Occipital lobe (tissue), 1 donor: ENCODE measurements at regions not wholly inside any gene's neighbourhood (a gene's known extent, or its start where the extent isn't known, plus 50 kb on each side); places are given as distances from the start of the nearest gene placed in this dataset.

Source experiments
- DNase-seq: peaks from one replicate; lab custom pipeline; 2025; lab: John Stamatoyannopoulos, UW

DNA sequence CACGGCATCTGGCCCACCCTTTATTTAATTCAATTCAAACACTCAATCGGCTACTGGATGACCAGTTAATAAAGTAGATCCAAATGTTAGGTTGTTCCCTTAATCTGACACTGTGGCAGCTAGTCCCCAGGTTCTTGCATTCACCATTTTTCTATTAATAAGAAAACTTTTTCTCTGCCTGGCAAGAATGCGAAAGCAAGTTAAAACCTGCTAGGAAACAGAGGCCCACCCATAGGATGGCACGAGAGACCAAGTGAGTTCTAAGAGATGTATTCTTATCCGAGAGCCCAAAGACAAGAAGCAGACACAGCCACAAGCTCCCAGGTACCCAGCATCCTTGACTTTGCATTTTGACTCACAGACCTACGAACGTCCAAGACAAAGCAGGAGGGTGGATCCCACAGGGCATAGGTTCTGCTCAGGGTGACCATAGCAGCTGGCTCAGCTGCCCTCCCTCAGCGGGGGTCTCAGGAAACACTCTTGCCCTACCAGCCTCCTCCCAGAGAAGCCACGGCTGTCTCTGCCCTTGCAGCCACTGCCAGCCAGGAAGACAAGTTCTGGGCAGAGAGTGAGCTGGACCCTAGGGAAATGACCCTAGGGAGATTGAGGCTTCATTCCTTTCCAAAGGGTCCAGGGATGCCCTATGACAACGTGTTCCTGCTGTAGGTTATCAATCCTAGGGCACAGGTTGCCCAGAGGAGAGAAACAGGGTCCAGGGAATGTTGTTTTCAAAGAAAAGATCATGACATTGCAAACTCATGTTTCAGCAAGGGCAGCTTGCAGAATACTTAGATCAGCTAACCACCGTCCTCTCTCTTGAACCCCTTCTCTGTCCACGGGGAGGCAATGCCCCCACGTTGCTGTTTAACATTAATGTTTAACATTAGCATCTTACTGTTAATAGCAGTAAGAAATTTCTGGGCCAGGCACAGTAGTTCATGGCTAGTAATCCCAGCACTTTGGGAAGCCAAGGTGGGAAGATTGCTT lies 147.2 kb upstream of the ZNF507 start:
- DNase-seq, result no peak

DNA sequence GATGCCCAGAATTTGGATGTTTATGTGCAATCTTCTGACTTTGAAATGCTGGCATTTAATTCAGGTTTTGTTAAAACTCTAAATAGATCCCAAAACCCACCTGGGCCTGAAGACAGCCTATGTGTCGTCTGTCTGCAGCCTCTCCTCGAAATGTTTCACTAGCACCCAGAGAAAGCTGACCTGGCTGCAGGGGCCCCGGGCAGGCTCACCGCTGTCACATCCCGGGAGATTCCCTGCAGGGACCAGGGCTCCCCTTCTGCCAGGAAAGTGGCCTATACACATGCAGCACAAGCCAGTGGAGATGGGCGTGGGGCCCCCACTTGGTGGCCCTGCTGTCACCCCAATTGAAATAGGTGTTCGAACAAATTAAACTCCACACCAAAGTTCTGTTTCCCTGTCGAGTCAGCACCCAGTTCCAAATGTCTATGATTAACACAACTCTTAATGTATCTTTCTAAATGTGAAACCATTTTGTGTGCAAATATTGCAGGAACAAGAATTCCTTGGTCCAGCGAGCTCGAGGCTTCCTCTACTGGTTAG lies 145.8 kb upstream of the ZNF507 start:
- DNase-seq, result no peak

DNA sequence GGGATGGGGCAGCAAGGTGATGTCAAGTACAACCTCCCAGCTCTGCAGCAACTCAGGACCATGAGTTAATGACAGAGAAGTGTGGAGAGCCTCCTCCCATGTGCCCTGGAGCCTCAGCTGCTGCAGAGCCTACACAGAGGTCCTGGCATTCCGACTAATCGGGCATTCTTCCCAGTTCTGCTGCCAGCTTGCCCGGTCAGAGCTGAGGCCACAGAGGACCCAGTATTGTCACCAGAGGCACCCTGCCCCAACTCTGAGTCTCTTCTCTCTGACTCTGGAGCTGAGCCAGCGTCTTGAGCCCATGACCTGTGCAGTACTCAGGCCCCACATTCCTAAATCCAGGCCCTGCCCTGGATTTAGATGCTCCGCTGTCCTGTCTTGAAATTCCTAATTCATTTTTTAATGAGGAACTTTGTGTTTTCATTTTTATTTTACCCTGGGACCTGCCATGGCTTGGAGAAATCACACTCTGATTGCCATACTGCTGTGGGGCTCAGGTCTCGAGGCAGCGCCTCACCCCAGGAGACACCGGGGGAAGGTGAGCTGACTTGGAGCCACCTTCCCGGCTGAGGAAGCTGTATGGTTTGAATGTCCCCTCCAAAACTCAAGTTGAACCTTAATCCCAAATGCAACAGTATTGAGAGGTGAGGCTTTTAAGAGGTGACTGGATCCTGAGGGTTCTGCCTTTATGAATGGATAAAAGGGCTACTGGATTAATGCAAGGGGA lies 144.9 kb upstream of the ZNF507 start:
- no peak for DNase-seq

DNA sequence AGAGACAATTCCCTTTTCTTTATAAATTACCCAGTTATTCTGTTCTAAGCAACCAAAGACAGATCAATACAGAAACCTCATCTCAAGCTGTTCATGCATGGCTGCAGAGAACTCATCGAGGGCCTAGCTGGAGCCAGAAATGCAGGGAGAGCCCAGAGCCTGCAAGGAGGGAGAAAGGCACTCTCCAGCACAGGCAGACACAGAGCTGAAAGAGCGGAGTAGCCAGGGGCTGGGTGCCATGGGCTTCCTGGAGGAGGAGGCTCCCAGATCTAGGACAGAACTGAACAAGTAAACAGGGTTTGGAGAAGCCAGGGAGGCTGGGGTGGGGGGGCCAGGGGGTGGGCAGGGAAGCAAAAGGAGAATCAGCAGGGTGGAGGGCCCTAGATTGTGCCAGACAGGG lies 144.2 kb upstream of the ZNF507 start:
- no peak for DNase-seq

DNA sequence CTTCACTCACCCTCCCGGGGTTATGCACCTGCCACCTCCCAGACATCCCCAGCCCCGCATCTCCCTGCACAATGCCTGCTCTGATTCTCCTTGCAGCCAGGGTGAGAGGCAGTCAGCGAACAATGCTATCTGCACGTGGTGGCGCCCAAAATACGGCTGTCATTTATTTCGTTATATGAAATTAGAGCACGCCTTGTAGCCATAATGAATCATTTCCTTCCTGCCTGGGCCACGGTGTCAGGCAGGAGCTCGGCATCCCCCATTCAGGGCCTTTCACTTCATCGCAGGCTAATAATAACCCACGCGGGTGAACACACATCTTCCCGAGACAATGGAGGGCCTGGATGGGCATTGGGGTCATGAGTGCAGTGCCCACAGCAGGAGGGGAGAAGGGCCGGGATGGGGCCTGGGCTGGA lies 143.8 kb upstream of the ZNF507 start:
- no peak for DNase-seq

DNA sequence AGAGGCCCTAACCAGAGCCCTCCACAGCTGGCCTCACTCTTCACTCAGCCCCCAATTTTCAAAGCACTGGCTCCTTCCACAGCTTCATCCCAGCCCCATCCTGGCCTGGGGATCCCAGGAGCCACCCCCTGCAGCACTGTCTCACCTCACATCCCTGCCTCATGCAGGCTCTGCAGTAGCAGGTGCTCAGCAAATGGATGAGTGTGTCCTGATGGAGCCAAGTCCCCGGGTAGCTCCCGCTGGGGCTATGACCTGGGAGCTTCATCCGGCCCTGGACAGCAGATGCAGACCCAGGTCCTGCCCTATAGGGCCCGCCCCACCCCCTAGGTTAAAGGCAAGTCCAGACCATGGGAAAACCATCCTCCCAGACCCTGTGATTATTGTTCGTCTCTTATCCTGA lies 143.2 kb upstream of the ZNF507 start:
- DNase-seq, result no peak

DNA sequence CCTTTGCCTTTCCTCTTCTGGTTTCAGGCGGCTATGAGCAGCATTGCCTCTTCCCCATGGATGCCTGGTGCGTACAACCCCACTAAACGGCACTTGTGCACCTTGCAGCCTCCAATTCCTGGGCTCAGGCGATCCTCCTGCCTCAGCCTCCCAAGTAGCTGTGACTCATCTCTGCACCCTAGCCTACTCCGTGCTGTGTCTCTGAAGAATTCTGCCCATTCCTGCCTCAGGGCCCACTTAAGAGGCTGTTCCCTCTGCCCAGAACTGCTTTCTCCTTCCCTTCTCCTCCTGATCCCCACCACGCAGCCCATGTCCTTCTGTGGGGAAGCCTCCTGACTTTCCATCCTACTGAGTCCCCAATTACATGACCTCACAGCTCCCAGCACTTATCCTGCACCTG lies 142.2 kb upstream of the ZNF507 start:
- no peak for DNase-seq

DNA sequence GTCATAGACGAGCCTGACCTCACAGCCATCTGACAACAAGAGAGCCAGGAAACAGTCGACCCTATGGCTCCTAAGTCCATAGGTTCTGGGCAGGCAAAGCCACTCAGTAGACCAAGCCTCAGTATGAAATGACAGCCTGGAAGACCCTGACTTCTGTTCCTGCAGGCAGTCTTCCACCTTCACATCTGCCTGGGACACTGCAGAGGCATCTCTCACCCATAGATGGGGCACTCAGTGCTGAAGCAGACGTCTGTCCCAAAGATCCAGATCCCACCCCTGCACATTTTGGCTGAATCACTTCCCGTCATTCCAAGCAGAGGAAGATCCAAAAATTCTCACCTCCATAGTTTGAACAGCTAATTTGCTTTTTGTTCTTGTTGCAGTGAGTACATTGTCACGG lies 139.3 kb upstream of the ZNF507 start:
- no peak for DNase-seq

DNA sequence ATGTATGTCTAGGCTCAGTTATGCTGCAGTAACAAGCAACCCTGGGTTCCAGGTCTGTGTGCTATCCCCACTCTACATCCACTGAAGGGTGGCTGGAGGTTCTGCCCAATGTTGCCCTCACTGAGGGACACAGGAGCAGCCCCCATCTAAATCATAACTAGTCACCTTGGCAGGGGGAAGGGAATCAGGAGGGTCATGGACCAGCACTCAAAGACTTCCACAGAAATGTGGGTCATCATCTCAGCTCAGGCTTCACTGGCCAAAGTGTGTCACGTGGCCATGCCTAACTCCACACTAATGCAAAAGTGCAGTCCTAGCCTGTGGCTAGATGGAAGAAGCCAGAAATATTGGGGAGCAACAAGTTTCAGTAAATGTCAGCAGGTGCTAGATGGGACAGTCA lies 137.3 kb upstream of the ZNF507 start:
- no peak for DNase-seq

DNA sequence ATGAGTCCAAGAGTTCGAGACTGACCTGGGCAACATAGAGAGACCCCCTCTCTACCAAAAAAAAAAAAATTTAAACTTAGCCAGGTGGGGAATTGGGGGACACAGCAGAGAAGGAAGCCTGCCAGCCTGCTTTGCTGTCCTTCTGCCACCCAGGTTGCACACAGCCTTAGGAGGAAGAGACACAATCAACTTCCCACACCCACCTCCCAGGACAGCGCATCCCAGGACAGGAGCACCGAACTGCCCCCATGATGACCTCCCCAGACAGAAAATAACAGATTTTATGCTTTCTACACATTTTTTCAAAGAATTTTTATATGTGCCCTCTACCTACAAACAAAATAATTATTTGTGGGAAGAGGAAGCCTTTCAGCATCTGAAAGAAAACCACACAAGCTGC lies 126.0 kb upstream of the ZNF507 start:
- DNase-seq, result no peak

DNA sequence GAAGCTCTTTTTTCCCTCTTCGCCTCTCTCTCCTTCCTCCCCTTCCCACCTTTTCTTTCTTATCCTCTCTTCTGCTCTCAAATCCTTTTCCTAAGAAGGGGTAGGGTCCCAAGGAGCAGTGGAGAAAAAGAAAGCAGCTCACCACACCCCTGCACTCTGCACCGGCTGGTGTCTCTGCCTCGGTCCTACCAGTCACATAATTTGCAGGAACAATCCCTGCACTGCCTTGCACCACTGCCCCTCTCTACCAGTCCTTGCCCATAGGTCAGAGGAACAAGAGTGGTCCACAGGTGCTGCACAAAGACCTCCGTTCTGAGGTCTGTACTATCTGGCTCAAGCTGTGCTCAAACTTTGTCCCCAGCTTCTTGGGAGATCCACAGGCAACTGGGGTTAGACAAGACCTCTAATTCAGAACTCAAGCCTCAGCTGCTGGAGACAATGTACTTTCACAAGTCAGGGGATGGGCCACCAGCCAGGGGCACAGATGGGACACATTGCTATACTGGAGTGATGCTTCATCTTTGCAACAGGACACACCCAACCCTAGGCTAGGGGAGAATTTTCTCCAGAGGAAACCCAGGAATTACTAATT lies 125.4 kb upstream of the ZNF507 start:
- DNase-seq, result no peak

DNA sequence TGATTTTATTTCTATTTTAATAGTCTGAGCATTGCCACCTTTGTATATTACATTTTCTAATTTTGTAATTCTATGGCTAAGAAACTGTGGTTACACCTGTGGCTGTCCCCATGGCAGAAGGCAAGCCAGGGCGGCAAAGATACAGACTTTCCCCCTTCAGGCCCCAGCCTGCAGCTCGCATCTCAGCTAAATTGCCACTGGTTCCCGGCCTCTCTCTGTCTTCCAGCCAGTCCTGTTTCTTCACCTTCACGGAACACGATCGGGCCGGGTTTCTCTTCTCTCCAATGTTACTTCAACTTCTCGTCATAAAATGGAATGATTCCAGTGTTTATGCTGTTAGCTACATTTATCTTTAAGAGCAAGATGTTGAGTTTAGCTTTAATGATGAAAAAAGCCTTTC lies 124.5 kb upstream of the ZNF507 start:
- no peak for DNase-seq

DNA sequence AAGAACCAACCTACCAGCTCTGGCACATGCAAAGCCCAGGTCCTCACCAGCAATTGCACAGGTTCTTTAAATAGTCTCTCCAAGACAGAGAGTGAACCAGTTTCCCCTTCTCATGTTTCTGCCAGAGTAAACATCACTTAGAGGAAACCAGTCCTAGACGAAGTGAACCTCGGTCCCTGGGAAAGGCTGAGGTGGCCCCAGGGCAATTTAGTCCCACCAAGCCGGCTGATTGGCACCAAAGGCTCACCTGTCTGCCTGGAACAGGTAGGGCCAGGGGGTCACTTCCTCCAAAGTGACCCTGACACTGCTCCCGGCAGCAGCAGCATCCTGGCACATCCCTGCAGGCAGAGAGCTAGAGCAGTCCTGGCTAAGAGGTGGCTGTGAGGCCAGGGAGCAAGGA lies 122.9 kb upstream of the ZNF507 start:
- no peak for DNase-seq

DNA sequence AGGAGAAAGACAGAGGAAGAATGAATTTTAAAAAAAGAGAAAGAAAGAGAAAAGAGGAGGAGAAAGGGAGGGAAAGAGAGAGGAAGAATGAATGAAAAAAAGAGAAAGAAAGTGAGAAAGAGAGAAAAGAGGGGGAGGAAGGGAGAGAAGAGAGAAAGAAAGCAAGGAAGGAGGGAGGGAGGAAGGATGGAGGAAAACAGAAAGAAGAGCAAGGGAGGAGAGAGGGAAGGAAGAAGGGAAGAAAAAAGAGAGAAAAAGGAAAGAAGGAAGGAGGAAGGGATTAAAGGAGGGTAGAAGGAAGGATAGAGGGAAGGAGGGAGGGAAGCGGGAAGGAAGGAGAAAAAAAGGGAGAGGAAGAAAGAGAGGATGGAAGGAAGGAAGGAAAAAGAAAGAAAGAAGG lies 122.3 kb upstream of the ZNF507 start:
- DNase-seq, result no peak

DNA sequence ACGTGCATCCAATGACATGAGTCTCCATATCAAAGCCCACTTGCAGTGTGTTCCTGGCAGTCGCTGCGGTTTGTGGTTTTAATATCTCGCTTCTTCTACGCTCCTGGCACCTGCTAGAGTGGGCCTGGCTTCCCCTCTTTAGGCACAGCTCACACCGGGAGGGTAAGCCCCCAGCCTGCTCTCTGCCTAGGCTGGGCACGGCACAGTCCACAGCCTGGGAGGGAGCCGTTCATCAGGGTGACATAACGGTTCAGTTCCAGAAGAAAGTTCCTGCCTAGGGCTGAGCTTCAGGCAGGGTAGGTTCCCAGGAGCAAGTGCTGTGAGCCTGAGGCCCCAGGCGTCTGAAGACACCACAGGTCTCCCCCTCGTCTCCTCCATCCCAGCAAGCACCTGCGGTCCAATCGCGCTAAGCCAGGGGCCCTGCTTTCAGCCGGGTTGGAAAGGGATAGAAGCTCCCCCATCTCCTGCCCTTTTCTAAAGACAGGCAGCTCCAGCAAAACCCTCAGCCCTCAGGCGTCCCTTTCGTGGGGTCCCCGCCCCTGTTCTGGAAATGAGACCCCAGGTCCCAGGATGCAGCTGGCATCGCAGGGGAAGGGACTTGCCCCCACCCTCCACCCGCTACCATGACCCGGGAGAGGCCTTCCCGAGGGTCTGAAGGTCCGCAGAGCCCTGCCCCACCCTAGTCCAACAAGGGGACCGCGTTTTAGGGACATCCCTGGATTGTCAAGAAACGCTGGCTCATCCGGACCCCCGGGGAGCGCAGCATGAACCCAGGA lies 121.6 kb upstream of the ZNF507 start:
- no peak for DNase-seq

DNA sequence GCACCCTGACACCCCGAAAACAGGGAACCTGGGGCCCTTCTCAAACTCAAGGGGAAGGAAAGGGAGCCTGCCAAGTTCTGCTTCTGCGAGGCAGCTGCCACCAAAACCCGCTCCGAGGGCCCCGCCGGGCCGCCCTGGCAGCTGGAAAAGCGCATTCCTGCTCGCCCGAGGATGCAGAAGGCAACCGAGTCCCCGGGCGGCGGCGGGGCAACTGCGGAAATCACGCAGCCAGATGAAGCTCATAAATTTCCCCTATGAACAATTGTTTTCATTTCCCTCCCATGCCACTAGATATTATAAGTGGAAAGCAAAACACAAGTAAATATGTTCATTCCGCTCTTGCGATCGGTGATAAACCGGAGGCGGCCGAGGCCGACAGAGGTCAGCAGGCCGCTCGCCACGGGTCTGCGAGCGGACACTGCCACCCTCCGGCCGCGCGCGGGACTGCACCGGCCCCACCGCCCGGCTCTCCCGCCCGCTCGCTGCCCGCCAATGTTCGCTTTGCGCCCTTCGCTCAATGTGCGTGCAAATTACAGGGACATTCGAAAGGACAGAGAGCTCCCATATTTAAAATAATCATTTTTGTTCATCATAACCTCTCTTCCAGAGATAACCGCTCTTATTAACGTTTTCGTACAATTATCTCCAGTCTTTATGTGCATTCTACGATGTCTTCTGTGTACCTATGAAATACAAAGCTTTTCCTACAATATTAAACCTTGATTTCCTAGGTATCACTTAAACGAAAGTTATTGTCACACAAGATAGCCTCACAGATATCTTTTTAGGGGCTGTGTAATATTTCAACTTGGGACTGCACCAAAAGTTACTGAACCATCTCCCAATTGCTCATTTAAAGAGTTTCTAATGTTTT lies 120.8 kb upstream of the ZNF507 start:
- no peak for DNase-seq

DNA sequence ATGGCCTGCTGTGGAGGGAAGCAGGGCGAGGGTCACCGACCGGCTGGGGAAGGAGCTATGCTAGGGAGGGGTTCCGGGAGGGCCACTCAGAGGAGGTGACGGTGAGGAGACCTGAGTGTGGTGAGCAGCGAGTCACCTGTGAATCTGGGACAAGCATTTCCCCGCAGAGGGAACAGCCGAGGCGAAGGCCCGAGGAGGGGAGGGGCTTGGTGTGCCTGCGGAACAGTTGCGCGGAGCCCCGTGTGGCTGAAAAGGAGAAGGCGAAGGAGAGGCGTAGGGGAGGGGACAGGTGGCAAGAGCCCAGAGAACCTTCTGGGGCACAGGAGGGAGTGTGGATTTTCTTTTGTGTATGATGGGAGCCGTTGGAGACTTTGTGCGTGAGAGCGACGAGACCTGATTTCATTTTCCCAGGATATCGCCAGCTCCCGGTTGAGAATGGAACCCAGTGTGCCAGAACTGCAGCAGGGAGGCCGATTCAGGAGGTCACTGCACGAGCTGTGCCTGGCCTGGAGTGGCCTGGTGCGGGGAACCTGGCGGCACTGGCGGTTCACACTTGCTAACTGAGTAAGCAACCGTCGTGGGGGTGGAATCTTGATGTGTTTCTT lies 117.7 kb upstream of the ZNF507 start:
- DNase-seq, result no peak

DNA sequence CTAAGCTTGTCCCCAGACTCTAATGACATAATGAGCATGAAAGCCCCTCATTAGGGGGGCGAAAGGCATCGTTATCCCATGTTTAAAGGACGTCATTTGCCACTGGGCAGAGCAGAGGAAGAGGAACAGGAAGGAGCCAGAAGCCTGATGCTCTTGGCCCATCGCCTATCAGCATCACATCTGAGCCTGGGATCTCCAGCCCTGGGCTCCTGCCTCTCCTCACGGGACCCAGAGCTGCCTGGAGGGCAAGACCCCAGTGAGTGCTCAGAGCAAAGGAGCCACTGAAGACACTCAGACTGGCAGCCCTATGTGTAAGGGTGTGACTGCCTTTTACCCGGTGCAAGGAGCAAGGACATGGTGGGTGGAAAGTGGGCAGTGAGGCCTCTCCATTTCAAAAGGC lies 115.0 kb upstream of the ZNF507 start:
- DNase-seq, result no peak

DNA sequence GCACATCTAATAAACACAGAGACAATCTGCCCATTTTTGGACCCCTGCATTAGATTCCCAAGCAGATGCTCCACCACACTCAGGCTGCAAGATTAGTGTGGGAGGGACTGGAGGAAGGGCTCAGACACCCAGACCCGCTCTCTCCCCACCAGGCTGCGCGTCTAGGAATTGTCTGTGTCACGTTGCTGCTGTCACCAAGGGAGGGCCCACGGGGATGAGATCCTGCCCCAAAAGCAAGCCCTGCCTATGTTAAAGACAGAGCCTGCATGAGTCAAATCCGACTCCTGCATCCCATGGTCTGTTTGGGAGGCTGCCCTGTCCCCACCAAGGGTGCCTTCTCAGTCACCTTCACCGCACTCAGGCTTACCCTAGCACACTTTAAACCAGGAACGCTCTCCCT lies 114.4 kb upstream of the ZNF507 start:
- DNase-seq, result no peak

DNA sequence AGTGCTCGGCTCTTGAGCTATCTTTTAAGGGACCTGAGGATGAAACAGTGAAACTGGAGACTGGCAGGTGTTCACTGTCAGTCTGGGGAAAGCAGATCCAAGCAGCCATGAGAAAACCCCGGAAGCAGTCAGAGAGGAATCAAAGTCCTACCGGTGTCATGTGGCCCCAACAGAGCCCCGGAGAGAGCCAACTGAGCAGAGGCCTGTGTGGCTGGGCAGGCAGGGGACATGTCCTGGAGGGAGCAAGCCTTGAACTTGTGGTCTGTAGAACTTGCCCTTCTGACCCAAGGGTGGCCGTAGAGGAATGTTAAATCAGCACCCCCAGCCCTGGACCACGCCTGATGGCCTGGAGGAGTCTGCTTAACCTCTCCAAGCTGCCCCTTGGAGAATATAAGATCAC lies 113.7 kb upstream of the ZNF507 start:
- no peak for DNase-seq
